Stimulated activated CD8-positive, alpha-beta memory T cell treated with anti-CD3 and anti-CD28 coated beads, Interleukin-7, amount 100 ng/mL, for 4 hours (primary cell): ENCODE measurements at regions not wholly inside any gene's neighbourhood (a gene's known extent, or its start where the extent isn't known, plus 50 kb on each side); places are given as distances from the start of the nearest gene placed in this dataset.
"Not testable (repeated sequence)": the region's sequence is repeated elsewhere in the genome, so short reads cannot be mapped to it uniquely, and the experiment has no call there.

ENCODE experiments used
- DNase-seq, 2 donors: peaks; one replicate each; pipeline ENCODE4 v3.0.0-alpha.2; 2020; ENCODE audit warnings: low read depth in 2 of 2

DNA sequence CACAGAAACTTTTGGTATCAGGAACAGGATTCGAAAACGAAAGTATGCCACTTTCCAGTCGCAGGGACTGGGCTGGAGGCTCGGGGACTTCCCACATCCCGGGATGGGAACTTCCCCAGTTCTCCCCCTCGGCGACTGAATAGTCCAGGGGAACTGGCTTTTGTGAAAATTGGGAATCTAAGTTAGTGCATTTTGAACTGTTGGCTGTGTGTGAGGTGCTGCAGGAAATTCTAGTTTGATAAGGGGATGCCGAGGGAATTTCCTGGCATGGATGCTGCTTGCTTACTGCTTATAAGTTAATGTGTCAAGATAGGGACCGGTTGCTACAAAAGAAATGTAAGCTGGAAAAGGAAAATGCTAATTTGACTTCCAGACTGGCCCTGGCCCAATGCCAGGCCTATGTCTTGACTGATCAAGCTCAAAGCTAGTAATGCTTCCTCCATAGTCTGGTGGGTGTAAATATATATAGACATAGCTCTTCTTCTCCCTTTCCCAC, 73.4 kb upstream of the EIF5 start:
- DNase-seq, result no peak

DNA sequence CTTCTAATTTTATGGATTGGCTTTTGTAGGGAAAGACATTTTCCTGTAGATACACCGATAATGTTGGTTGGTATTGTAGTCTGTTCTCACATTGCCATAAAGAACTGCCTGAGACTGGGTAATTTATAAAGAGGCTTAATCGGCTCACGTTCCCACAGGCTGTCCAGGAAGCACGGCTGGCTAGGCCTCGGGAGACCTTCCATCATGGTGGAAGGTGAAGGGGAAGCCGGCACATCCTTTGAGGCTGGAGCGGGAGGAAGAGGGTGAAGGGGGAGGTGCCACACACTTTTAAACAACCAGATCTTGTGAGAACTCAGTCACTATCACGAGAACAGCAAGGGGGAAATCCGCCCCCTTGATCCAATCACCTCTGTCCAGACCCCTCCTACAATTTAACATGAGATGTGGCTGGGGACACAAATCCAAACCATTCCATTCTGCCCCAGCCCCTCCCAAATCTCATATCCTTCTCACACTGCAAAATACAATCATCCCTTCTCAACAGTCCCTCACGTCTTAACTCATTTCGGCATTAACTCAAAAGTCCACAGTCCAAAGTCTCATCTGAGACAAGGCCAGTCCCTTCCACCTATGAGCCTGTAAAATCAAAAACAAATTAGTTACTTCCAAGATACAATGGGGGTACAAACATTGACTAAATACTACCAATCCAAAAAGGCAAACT, 66.7 kb upstream of the EIF5 start:
- DNase-seq, result no peak

DNA sequence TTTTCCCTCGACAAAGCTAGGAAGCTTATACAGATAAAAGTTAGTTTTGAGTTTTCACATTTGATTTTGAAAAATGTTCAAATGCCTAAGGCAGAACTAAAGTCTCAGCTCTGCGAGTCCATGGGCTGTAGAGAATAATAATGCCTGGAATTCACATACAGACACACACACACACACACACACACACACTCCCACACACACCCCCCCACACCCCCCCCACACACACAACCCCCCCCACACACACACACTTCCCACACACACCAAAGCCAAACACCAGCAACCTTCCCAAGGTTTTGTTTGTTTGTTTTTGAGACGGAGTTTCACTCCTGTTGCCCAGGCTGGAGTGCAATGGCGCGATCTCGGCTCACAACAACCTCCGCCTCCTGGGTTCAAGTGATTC, 62.8 kb upstream of the EIF5 start:
- no peak for DNase-seq

DNA sequence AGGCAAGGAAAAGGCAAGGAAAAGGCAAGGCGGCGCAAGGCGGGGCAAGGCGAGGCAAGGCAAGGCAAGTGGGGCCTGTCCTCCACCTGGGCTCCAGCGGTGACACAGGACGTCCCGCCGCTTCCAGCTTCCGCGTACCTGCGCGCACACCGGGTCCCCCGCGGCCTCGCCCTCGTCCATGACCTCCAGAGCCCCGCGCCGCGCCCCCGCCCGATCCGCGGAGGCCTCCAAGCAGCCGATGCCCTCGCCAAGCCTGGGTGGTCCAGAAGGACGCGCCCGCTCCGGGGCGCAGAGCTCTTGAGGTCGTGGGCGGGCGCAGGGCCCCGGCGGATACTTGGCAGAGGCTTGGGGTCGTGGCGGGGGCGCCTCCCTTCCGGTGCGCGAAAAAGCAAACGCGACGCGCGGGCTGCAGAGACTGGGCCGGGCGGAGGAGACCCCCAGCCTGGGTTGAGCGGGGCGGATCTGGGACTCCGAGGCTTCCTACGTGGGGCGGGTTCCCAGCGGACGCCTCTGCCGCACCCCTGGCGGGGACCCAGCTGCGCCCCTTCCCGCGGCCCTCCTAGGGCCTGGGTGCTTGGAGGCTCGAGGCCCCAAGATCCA, 60.8 kb upstream of the EIF5 start:
- DNase-seq, result no peak

DNA sequence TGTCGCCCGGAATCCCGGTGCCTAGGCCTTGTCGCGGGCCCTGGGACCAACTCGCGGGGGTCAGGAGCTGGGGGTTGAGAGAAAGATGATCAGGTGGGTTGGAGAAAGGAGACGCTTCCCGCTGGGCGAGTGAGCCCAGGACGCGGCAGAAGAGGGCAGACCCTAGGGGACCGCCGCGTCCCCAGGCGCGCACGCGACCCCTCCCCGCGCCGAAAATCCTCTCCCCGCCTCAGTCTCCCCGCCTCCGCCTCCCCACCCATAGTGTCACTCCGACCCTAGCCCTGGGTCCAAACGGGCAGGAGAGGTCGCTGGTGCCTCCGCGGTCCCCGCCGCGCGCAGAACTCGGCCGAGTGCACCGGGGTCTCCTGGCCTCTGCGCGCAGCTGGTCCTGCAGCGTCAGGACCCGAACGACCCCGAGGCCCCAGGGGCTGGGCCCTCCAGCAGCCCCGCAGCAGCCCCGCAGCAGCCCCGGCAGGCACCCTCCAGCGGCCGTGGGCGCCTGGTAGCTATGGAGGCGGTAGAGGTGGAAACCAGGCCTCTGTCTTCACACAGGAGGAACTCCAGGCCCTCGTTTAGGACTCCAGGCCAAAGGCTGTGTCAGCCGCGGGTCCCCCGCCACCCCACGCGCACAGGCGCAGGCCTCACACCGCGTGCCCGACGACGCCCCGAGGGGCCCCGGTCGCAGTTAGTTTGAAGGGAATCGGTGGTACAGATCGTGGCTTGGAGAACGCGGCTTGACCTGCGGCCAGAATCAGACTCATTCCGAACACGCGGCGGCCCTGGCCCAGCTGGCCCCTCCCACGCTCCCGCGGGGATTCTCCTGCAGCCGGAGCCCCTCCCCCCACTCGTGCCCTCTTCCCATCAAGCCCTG, 60.1 kb upstream of the EIF5 start:
- no peak for DNase-seq

DNA sequence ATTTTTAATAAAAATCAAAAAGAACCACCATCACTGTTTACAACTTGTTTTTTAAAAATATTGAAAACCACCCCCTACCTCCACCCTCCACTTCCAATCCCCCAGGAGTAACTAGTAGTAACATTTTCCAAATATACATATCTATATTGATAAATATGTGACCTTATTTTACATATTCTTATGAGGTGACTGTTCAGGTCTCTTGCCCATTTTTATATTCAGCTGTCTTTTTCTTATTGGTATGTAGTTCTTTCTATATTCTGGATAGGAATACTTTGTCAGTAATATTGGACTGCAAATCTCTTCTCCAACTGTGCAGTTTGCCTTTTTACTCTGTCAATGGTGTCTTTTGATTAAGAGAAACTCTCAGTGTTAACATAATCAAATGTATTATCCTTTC, 59.0 kb upstream of the EIF5 start:
- DNase-seq, result no peak

DNA sequence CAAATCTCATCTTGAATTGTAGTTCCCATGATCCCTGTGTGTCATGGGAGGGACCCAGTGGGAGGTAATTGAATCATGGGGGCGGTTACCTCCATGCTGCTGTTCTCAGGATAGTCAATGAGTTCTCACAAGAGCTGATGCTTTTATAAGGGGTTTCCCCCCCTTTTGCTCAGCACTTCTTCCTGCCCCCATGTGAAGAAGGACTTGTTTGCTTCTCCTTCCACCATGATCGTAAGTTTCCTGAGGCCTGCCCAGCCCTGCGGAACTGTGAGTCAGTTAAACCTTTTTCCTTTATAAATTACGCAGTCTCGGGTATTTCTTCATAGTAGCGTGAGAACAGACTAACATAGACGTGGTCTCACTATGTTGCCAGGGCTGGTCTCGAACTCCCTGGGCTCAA, 56.1 kb upstream of the EIF5 start:
- DNase-seq, result no peak

DNA sequence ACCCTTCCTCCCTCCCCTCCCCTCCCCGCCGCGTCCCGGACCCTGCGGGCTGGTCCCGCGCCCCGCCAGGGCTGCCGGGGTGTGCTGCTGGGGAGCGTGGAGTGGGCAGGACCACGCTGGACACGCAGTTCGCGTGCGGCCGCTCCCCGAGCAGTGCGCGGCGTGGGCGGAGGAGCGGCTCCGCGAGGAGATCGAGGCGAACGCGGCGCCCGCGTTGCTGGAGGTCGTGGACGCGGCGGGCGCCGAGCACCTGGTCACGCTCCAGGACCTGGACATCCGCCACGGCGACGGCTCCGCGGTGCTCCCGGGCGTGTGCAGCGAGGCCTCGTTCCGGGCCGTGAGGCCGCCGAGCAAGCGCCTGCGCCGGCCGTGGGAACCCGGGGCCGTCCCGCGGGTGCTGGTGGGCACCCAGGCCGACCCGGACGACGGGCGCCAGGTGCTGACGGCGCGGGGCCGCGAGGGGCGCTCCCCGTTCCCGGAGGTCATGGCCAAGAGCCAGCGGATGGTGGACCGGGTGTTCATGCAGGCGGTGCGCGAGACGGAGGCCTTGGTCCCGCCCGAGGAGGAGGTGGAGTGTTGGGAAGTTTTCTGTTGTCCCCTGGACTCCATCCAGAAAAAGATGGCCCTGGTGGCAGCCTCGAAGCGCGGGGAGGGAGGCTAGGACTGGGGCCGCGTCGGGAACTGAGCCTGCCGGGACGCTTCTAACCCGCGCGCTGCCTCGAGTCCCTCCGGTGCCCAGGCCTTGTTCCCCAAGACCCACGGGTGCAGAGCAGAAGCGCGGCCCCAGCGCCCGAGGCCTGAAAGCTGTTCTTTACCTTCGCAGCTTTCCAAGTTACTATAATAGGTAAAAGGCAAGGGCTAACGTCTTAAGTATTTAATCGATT, 54.7 kb upstream of the EIF5 start:
- no peak for DNase-seq

DNA sequence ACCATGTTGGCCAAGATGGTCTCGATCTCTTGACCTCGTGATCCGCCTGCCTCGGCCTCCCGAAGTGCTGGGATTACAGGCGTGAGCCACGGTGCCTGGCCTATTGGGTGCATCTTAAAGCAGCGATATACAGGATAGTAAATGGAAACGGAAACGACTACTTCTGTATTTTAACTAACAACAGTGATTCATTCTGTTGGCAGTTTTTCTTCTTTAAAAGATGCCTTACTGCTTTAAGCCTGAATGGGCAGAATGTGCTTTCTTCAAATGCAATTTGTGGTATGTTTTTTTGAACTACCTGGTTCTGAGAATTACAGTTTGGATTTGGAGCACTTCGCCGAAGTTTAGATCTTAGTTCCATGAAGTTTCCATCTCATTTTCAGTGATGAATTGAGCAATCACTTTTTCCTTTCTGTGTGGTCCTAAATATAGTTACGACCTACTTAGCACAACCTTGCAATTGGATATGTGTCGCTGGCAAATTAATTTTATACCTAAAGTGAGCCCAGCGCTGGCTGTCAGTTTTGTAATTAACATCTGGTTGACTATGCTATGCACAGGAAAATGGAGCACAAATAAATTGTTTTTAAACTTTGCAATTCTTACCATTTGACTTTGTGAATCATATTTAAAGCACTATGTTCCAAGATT, 53.6 kb upstream of the EIF5 start:
- no peak for DNase-seq

DNA sequence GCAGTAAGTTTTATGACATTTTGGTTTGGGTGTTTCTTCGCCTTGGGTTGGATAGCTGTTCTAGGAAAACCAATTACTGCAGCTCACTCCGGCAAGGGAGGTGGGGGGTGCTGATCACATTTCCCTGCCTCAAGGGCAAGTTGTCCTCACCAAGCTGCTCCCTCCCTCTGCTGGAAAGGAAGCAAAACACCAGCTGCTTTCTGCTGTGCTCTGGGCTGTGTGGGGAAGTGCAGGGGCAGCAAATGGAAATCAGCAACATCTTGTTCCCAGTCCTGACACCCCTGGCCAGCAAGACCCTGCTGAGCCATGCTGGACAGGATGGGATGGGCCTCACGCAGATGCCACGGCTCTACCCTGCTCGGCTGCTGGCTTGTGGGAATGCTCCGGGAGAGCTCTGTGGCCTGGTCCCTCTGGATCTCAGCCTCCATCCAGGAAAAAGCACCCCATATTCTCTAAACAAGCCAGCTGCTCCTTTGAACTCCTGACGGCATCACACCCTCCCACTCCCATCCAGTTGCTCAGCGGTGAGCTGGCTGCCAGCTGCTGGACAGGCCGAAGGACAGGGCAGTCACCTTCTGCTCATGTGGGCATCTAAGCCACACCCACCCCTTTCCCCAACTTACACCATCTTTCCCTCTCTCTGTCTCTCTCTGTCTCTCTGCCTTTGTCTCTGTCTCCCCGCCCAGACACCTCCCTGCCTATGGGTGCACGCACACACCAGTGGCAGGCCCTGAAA, 52.4 kb upstream of the EIF5 start:
- DNase-seq, result no peak

DNA sequence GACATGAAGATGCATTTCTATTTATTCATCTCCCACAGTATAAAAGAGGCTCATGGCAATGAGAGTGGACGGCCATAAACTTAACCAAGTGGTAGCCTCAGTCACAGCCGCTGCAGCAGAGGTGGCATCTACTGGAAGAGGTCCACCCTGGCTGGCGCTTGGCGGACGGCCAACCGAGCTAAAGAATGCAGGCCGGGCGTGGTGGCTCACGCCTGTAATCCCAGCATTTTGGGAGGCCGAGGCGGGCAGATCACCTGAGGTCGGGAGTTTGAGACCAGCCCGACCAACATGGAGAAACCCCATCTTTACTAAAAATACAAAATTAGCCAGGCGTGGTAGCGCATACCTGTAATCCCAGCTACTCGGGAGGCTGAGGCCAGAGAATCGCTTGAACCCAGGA, 51.7 kb upstream of the EIF5 start:
- DNase-seq, result not testable (repeated sequence)

DNA sequence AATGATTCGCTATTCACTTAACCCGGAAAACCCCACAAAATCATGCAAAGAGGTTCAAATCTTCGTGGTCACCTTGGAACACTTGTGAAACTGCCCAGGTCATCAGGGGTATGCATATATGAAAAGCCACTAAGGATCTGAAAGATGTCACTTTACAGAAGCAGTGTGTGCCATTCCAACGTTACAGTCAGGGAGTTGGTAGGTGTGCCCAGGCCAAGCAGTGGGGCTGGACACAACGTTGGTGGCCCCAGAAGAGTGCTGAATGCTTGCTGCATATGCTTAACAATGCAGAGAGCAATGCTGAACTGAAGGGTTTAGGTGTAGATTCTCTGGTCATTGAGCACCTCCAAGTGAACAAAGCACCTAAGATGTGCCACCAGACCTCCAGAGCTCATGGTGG, 51.1 kb upstream of the EIF5 start:
- DNase-seq, result no peak

DNA sequence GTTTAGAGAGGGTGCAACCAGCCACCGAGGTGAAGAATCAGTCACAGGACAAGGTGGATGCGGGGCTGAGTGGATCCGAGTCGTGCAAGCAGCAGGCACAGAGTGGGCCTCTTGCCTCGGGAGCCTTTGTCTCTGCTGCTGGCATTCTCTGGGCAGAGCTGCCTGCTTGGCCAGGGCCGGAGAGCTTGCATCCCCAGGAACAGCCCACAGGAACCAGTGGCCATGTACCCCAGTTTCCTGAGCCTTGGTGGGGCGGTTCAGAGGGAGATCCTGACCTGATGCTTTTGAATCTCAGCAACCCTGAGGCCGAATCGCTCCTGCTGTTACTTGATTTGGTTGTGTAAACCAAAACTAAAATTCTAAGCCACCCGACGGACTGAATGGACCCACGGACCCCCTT, 50.1 kb upstream of the EIF5 start:
- no peak for DNase-seq
